ENCODE measurements at regions not wholly inside any gene's neighbourhood (a gene's known extent, or its start where the extent isn't known, plus 50 kb on each side); places are given as distances from the start of the nearest gene placed in this dataset.
"Not testable (repeated sequence)": the region's sequence is repeated elsewhere in the genome, so short reads cannot be mapped to it uniquely, and the experiment has no call there.

DNA sequence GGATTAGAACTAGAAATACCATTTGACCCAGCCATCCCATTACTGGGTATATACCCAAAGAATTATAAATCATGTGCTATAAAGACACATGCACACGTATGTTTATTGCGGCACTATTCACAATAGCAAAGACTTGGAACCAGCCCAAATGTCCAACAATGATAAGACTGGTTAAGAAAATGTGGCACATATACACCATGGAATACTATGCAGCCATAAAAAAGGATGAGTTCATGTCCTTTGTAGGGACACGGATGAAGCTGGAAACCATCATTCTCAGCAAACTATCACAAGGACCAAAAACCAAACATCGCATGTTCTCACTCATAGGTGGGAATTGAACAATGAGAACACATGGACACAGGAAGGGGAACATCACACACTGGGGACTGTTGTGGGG lies 63.3 kb upstream of the NIPBL start:
- not testable (repeated sequence) for H3K36me3 ChIP-seq (ENCODE audit: control insufficient read depth in 2 of 2, insufficient read depth in 2 of 2, low read length in 2 of 2); H3K4me3 ChIP-seq (ENCODE audit: low read length in 2 of 2); H3K27me3 ChIP-seq (ENCODE audit: control insufficient read depth in 2 of 2, insufficient read depth in 2 of 2, low read length in 2 of 2); H3K27ac ChIP-seq (ENCODE audit: low read depth in 2 of 2, low read length in 2 of 2); H3K4me1 ChIP-seq (ENCODE audit: control insufficient read depth in 2 of 2, insufficient read depth in 2 of 2, low read length in 2 of 2); H3K9ac ChIP-seq (ENCODE audit: low read depth in 1 of 2, low read length in 2 of 2); H3K9me3 ChIP-seq (ENCODE audit: control insufficient read depth in 2 of 2, low read length in 2 of 2)

DNA sequence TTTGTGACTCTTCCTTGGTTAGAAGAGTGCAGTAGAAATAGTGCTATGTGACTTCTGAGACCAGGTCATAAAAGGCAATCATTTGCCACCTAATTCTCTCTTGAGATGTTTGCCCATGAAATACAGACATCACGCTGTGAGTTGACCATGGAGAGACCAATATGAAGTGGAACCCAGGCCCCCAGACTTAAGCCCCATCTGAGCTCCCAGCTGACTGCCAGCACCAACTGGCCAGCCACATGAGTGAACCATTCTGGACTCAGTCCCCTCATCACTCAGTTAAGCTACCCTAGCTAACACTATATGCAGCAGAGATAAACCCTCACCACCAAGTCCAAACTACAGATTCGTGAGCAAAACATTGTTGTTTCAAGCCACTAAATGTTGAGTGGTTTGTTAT lies 60.7 kb upstream of the NIPBL start:
- Histone ChIP-seq H3K27me3 (ENCODE audit: control insufficient read depth in 2 of 2, insufficient read depth in 2 of 2, low read length in 2 of 2) (no peaks in the 10 kb centered on the region), H3K27ac (ENCODE audit: low read depth in 2 of 2, low read length in 2 of 2) (no peak overlapping the region), H3K9ac (ENCODE audit: low read depth in 1 of 2, low read length in 2 of 2) (no peak overlapping the region), H3K9me3 (ENCODE audit: control insufficient read depth in 2 of 2, low read length in 2 of 2) (no peaks in the 10 kb centered on the region), H3K36me3 (ENCODE audit: control insufficient read depth in 2 of 2, insufficient read depth in 2 of 2, low read length in 2 of 2) (no peaks in the 10 kb centered on the region), H3K4me3 (ENCODE audit: low read length in 2 of 2) (no peak overlapping the region), H3K4me1 (ENCODE audit: control insufficient read depth in 2 of 2, insufficient read depth in 2 of 2, low read length in 2 of 2) (no peaks in the 10 kb centered on the region)

DNA sequence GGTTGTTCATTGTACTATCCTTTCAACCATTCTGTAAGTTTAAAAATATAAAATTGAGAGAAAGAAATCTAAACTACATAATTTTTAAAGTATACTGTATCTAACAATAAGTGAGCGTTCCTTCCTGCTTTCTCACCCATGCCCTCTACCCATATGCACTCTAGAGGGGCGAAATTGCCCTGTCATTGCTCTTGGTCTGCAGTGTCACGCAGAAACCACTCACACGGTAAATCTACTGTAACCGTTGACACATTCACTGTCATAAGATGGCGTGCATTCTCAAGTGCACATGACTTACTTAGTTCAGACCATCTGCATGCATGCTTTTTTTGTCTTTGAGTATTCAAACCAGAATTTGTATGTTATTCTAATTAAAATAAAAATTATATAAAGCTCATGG lies 55.7 kb upstream of the NIPBL start:
- H3K4me3 ChIP-seq (ENCODE audit: low read length in 2 of 2): no peak overlapping the region
- no peaks in the 10 kb centered on the region for H3K9me3 ChIP-seq (ENCODE audit: control insufficient read depth in 2 of 2, low read length in 2 of 2)
- H3K27me3 ChIP-seq (ENCODE audit: control insufficient read depth in 2 of 2, insufficient read depth in 2 of 2, low read length in 2 of 2): no peaks in the 10 kb centered on the region
- no peaks in the 10 kb centered on the region for H3K36me3 ChIP-seq (ENCODE audit: control insufficient read depth in 2 of 2, insufficient read depth in 2 of 2, low read length in 2 of 2)
- H3K9ac ChIP-seq (ENCODE audit: low read depth in 1 of 2, low read length in 2 of 2): no peak overlapping the region
- H3K4me1 ChIP-seq (ENCODE audit: control insufficient read depth in 2 of 2, insufficient read depth in 2 of 2, low read length in 2 of 2): no peaks in the 10 kb centered on the region
- no peak overlapping the region for H3K27ac ChIP-seq (ENCODE audit: low read depth in 2 of 2, low read length in 2 of 2)

DNA sequence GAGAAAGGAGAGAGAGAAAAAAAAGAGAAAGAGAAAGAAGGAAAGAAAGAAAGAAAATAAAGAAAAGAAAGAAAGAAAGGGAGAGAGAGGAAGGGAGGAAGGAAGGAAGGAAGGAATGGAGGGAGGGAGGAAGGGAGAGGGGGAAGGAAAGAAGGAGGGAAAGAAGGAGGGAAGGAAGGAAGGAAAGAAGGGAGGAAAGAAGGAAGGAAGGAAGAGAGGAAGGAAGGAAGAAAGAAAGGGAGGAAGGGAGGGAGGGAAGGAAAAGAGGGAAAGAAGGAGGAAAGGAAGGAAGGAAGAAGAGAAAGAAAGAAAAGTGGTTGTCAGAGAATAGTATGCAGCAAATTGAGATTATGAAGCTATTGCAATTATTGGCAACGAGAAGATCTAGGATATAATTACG lies 49.9 kb upstream of the NIPBL start:
- Histone ChIP-seq H3K4me1 (ENCODE audit: control insufficient read depth in 2 of 2, insufficient read depth in 2 of 2, low read length in 2 of 2) (no peaks in the 10 kb centered on the region), H3K9me3 (ENCODE audit: control insufficient read depth in 2 of 2, low read length in 2 of 2) (no peaks in the 10 kb centered on the region), H3K4me3 (ENCODE audit: low read length in 2 of 2) (no peak overlapping the region), H3K27me3 (ENCODE audit: control insufficient read depth in 2 of 2, insufficient read depth in 2 of 2, low read length in 2 of 2) (no peaks in the 10 kb centered on the region), H3K9ac (ENCODE audit: low read depth in 1 of 2, low read length in 2 of 2) (no peak overlapping the region), H3K27ac (ENCODE audit: low read depth in 2 of 2, low read length in 2 of 2) (no peak overlapping the region), H3K36me3 (ENCODE audit: control insufficient read depth in 2 of 2, insufficient read depth in 2 of 2, low read length in 2 of 2) (no peaks in the 10 kb centered on the region)
